Liver (tissue), 3 donors: ENCODE measurements at regions not wholly inside any gene's neighbourhood (a gene's known extent, or its start where the extent isn't known, plus 50 kb on each side); places are given as distances from the start of the nearest gene placed in this dataset.

Experiments
- CTCF ChIP-seq: fragments of 150-350 bp; IDR thresholded peaks from 2 replicates; pipeline ENCODE4 v1.5.1; 2017; ENCODE audit warnings: improper control_type of control experiment, low read depth, low read length; ENCODE audit not compliant: missing input control
- EGR1 ChIP-seq, 2 donors: IDR thresholded peaks; 2 replicates each; pipeline ENCODE4 v1.6.1; 2016 to 2018; ENCODE audit warnings: antibody characterized with exemption in 2 of 2, low read depth in 2 of 2
- FOXA2 ChIP-seq: IDR thresholded peaks from 2 replicates; pipeline ENCODE4 v1.6.1; 2016; ENCODE audit warnings: antibody characterized with exemption
- GABPA ChIP-seq, 2 donors: IDR thresholded peaks in 1 of 2; conservative IDR thresholded peaks in 1 of 2; 2 replicates each; pipeline ENCODE4 v1.6.1; 2016; ENCODE audit warnings: antibody characterized with exemption in 2 of 2, mild to moderate bottlenecking in 1 of 2, moderate library complexity in 1 of 2
- HNF4G ChIP-seq: IDR thresholded peaks from 2 replicates; pipeline ENCODE4 v1.6.1; 2016; ENCODE audit warnings: antibody characterized with exemption
- NR2F2 ChIP-seq: IDR thresholded peaks from 2 replicates; pipeline ENCODE4 v1.6.1; 2016; ENCODE audit warnings: antibody characterized with exemption
- RAD21 ChIP-seq, 2 donors: IDR thresholded peaks; 2 replicates each; pipeline ENCODE4 v1.6.1; 2016; ENCODE audit warnings: antibody characterized with exemption in 2 of 2, mild to moderate bottlenecking in 2 of 2
- REST ChIP-seq: IDR thresholded peaks from 2 replicates; pipeline ENCODE4 v1.6.1; 2016; ENCODE audit warnings: antibody characterized with exemption, mild to moderate bottlenecking
- RXRA ChIP-seq, 2 donors: IDR thresholded peaks; 2 replicates each; pipeline ENCODE4 v1.6.1; 2017 to 2018; ENCODE audit warnings: antibody characterized with exemption in 2 of 2, mild to moderate bottlenecking in 1 of 2
- SP1 ChIP-seq: IDR thresholded peaks from 2 replicates; pipeline ENCODE4 v1.6.1; 2018; ENCODE audit warnings: antibody characterized with exemption, mild to moderate bottlenecking
- TAF1 ChIP-seq: conservative IDR thresholded peaks from 2 replicates; pipeline ENCODE4 v1.6.1; 2016; ENCODE audit warnings: antibody characterized with exemption, mild to moderate bottlenecking
- YY1 ChIP-seq: IDR thresholded peaks from 2 replicates; pipeline ENCODE4 v1.6.1; 2016; ENCODE audit warnings: antibody characterized with exemption, mild to moderate bottlenecking
- ZBTB33 ChIP-seq: IDR thresholded peaks from 2 replicates; pipeline ENCODE4 v1.6.1; 2016; ENCODE audit warnings: antibody characterized with exemption
- donor health status: healthy.
- donor health status: healthy.

DNA sequence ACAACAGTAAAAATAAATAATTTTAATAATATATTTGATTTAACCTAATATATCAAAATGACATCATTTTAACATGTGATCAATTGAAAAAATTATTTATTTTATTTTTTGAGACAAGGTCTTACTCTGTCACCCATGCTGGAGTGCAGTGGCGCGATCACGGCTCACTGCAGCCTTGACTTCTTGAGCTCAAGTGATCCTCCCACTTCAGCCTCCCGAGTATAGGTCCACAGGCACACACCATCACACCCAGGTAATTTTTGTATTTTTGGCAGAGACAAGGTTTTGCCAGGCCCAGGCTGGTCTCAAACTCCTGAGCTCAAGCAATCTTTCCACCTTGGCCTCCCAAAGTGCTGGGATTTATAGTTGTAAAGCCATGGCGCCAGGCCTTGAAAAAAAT lies 126.7 kb upstream of the COPS8 start:
- TF ChIP-seq CTCF, result no peak
- TF ChIP-seq TAF1, result no peak
- no peak for TF ChIP-seq YY1
- no peak for TF ChIP-seq FOXA2
- no peak for TF ChIP-seq REST
- TF ChIP-seq SP1, result no peak
- TF ChIP-seq GABPA (IDR thresholded peaks at IDR 0.05 in 1 of 2, conservative IDR thresholded peaks at IDR 0.05 in 1 of 2), result no peak
- TF ChIP-seq EGR1 (IDR thresholded peaks at IDR 0.05; ENCODE audit: low read depth in 2 of 2), result no peak
- TF ChIP-seq ZBTB33, result no peak
- TF ChIP-seq RXRA (IDR thresholded peaks at IDR 0.05), result no peak
- TF ChIP-seq NR2F2, result no peak
- TF ChIP-seq HNF4G, result no peak
- no peak for TF ChIP-seq RAD21 (IDR thresholded peaks at IDR 0.05)
